Activated T-helper 1 cell treated with anti-CD3 and anti-CD28 coated beads, Interleukin-12 subunit alpha, Interleukin-12 subunit beta, Interleukin-2, Interleukin-4 antibody, amounts not matched to agents 30 ng/mL and 10 ng/mL and 1 ng/mL, durations not matched to agents 14 hours and 24 hours and 36 hours (primary cell): ENCODE measurements at regions not wholly inside any gene's neighbourhood (a gene's known extent, or its start where the extent isn't known, plus 50 kb on each side); places are given as distances from the start of the nearest gene placed in this dataset.
A peak's percentile ranks its signal among the peaks of the same experiment; 100 is the strongest.

Experiments used
- DNase-seq: peaks from one replicate; pipeline ENCODE4 v3.0.0; 2021; ENCODE audit warnings: low spot score
- H3K27ac Mint-ChIP-seq: one replicate; pipeline ENCODE4 v1.8.0; 2021; ENCODE audit warnings: mild to moderate bottlenecking, mixed read lengths
- H3K27me3 Mint-ChIP-seq: one replicate; pipeline ENCODE4 v1.8.0; 2022; ENCODE audit warnings: mild to moderate bottlenecking, moderate library complexity, mixed read lengths; ENCODE audit not compliant: insufficient read depth
- H3K36me3 Mint-ChIP-seq: one replicate; pipeline ENCODE4 v1.8.0; 2021; ENCODE audit warnings: low read depth, mixed read lengths
- H3K4me1 Mint-ChIP-seq: one replicate; pipeline ENCODE4 v1.8.0; 2021; ENCODE audit warnings: low read depth, mixed read lengths
- H3K4me3 Mint-ChIP-seq: one replicate; pipeline ENCODE4 v1.8.0; 2021; ENCODE audit warnings: mild to moderate bottlenecking, moderate library complexity, mixed read lengths
- H3K9me3 Mint-ChIP-seq: one replicate; pipeline ENCODE4 v1.8.0; 2021; ENCODE audit warnings: mixed read lengths
- intact Hi-C: fragments of 100-400 bp; cut with micrococcal nuclease; formaldehyde crosslinking; loops from one replicate; pipeline ENCODE4 v1.15.1; 2024

- intact Hi-C loops = no loop called here
- Mint-ChIP-seq H3K9me3 (peaks cover 4% of the 10 kb centered on the region), H3K4me1 (peaks cover 11% of the 10 kb centered on the region), H3K27ac (no peak overlapping the region), H3K36me3 (no peaks in the 10 kb centered on the region), H3K27me3 (no peaks in the 10 kb centered on the region), H3K4me3 (no peak overlapping the region)
- no peak for DNase-seq
These were observed 69.2 kb downstream of the INHBA start for GRCh38 chr7:41633690-41634089.

DNA sequence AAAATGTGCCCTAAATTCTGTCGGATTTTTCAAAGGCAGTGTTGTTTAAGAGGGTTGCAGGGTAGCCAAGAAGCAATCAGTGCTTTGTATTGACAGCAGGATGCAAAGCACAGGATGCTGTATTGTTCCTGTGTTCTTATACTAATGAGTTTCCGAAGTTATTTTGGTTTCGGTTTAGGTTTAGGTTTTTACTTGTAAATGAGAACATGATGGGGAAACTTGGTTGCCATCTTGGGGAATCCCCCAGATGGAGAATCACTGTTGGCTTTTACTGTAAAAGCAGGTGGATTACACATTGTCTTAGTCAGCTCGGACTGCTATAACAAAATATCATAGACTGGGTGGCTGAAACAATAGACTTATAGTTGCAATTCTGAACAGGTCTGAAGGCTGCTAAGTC, 72.1 kb downstream of the INHBA start:
- Mint-ChIP-seq H3K9me3 (peaks cover 4% of the 10 kb centered on the region), H3K4me1 (peaks cover 18% of the 10 kb centered on the region), H3K27ac (no peak overlapping the region), H3K36me3 (no peaks in the 10 kb centered on the region), H3K4me3 (no peak overlapping the region), H3K27me3 (no peaks in the 10 kb centered on the region)
- intact Hi-C loops = no loop called here
- peak; percentile 7 for DNase-seq

GRCh38 chr7:41629711-41630111, 73.2 kb downstream of the INHBA start:
- Mint-ChIP-seq H3K27ac (no peak overlapping the region), H3K9me3 (peaks cover 4% of the 10 kb centered on the region), H3K4me1 (peaks cover 20% of the 10 kb centered on the region), H3K27me3 (no peaks in the 10 kb centered on the region), H3K4me3 (no peak overlapping the region), H3K36me3 (no peaks in the 10 kb centered on the region)
- intact Hi-C loops = loop anchor here (2.0 kb wide), 1 partner anchor 251 kb away; no protein-coding TSS in a partner anchor
- DNase-seq = no peak

DNA sequence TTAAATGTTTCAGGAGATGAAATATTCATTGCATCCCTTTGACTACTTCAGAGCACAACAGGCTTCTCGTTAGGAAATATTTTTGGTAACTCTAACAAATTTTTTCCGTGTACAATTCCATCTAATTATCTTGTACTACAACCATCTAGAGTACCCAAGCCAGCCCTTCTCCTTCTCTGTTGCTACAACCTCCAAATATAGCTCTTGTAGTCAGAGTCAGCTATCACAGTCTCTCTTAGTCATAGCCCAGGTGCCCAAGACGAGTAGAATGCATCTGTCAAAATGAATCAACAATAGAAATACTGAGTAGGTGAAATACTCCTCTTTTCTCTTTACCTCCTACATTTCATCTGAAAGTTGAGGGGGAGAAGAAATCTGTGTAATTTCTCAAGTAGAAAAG, 74.0 kb downstream of the INHBA start:
- H3K9me3 Mint-ChIP-seq = peaks cover 4% of the 10 kb centered on the region
- H3K27me3 Mint-ChIP-seq = no peaks in the 10 kb centered on the region
- H3K4me3 Mint-ChIP-seq = no peak overlapping the region
- no peaks in the 10 kb centered on the region for H3K36me3 Mint-ChIP-seq
- DNase-seq = no peak
- H3K27ac Mint-ChIP-seq = no peak overlapping the region
- intact Hi-C loops = loop anchor here (2.0 kb wide), 1 partner anchor 252 kb away; no protein-coding TSS in a partner anchor
- peaks cover 23% of the 10 kb centered on the region for H3K4me1 Mint-ChIP-seq

DNA sequence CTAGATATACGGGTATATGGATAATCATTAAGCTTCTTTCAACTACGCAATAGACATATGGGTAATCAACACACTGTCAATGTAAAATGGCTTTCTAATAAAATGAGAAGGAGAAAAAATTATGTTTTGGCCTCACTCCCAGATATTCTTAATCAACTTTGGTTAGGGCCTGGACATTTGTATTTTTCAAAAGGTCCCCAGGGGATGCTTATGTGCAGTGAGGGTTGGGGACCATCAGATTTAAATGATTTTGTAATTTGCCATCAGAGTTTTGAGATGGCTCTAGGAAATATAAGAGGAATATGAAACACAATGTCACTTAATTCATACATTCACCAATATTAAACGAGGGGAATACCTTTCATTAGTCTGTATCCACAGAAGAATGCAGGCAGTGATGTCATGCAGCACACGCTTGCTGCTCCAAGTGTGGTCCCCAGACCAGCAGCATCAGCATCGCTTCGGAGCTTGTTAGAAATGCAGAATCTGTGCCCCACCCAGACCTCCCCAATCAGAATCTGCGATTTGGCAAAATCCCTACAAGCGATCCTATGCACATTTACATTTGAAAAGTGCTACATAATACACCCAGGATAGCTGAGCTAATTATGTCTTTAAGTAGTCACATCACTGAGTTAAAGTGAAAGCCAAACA, 75.1 kb downstream of the INHBA start:
- Mint-ChIP-seq H3K36me3 (no peaks in the 10 kb centered on the region), H3K4me3 (no peak overlapping the region), H3K27ac (no peak overlapping the region), H3K4me1 (peaks cover 23% of the 10 kb centered on the region), H3K27me3 (no peaks in the 10 kb centered on the region), H3K9me3 (peaks cover 3% of the 10 kb centered on the region)
- intact Hi-C loops = loop anchor here (2.0 kb wide), 1 partner anchor 253 kb away; no protein-coding TSS in a partner anchor
- no peak for DNase-seq

GRCh38 chr7:41624818-41625217, 78.1 kb downstream of the INHBA start:
- Mint-ChIP-seq H3K9me3 (peaks cover 10% of the 10 kb centered on the region), H3K36me3 (no peaks in the 10 kb centered on the region), H3K4me1 (peaks cover 17% of the 10 kb centered on the region), H3K27ac (peak overlapping the region; percentile 18), H3K4me3 (no peak overlapping the region), H3K27me3 (peaks cover 3% of the 10 kb centered on the region)
- intact Hi-C loops = no loop called here
- no peak for DNase-seq

DNA sequence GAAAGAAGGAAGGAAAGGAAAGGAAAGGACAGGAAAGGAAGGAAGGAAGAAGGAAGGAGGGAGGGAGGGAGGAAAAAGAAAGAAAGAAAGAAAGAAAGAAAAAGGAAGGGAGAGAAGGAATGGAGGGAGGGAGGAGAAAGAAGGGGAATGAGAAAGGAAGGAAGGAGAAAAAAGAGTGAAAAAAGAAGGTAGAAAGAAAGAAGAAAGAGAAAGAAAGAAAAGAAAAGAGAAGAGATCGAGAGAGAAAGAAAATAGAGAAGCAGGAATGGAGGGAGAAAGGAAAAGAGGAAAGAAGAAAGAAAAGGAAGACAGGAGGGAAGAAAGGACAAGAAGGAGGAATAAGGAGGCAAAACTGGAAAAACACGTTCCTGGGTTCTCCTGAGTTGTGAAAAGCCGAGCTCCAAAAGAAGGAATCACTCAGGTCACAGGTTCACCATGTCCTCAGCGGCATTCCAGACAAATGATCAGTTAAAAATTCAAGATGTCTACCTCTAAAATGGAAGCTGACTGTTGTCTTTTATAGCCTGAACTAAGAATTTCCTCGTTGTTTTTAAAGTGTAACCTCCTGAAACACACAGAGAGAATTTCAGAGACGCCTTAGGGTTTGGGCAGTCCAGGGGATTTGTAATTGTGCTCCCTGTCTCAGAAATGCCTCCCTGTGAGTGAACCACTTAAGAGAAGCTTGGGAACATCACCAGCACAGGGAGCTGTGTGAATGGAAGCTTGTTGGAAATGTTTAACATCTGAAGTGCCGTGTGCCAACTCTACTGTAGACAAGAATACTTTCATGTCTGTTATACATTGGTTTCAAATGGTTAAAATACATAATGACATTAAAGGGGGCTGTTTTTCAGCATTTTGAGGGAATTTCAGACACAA, 80.7 kb downstream of the INHBA start:
- no peaks in the 10 kb centered on the region for H3K36me3 Mint-ChIP-seq
- no peak overlapping the region for H3K4me3 Mint-ChIP-seq
- no peak overlapping the region for H3K27ac Mint-ChIP-seq
- intact Hi-C loops = loop anchor here (1.0 kb wide), 1 partner anchor 31 kb away; no protein-coding TSS in a partner anchor
- H3K4me1 Mint-ChIP-seq = peaks cover 5% of the 10 kb centered on the region
- peaks cover 3% of the 10 kb centered on the region for H3K27me3 Mint-ChIP-seq
- peaks cover 13% of the 10 kb centered on the region for H3K9me3 Mint-ChIP-seq
- DNase-seq = no peak

GRCh38 chr7:41617987-41618386, 84.9 kb downstream of the INHBA start:
- H3K27me3 Mint-ChIP-seq = peaks cover 3% of the 10 kb centered on the region
- peaks cover 13% of the 10 kb centered on the region for H3K9me3 Mint-ChIP-seq
- DNase-seq = no peak
- no peaks in the 10 kb centered on the region for H3K4me1 Mint-ChIP-seq
- no peak overlapping the region for H3K4me3 Mint-ChIP-seq
- H3K27ac Mint-ChIP-seq = no peak overlapping the region
- H3K36me3 Mint-ChIP-seq = no peaks in the 10 kb centered on the region
- intact Hi-C loops = no loop called here

DNA sequence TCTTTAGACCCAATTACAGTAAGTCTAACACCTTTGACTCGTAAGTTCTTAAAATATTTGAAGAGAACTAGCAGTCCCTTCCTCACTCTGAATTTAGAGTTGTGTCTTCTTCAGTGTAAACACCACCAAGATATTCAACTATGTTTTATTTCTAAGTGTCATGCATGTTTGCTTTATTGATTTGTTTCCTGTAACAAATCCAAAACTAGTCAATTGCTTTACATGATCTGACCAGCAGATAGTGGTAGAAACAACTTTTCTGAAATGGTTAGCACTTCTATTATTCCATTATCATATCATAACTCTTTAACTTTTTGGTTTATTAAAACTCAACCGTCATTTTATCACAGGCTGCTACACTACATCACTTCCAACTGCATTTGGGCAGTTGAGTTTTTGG, 90.1 kb downstream of the INHBA start:
- H3K27me3 Mint-ChIP-seq = no peaks in the 10 kb centered on the region
- no peak overlapping the region for H3K4me3 Mint-ChIP-seq
- H3K36me3 Mint-ChIP-seq = no peaks in the 10 kb centered on the region
- no peak for DNase-seq
- H3K9me3 Mint-ChIP-seq = no peaks in the 10 kb centered on the region
- H3K27ac Mint-ChIP-seq = no peak overlapping the region
- no peaks in the 10 kb centered on the region for H3K4me1 Mint-ChIP-seq
- intact Hi-C loops = no loop called here

DNA sequence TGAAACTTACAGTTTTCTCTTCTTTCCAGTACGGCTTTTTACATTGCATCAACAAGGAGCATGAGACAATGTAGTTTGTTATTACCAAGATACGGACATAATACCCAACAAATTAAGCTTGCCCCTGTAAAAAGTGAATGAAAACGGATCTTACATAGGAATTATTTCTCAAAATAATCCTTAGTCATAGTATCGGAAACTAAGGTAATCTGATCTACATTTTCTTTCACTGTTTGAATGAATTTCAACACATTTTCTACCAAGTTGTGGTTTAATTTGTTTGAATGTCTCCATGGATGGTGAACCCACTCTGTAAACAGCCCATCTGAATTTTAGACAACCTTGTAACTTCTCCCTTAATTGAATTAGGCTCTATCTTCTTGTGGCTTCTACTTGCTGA, 90.5 kb downstream of the INHBA start:
- no peak for DNase-seq
- Mint-ChIP-seq H3K27me3 (no peaks in the 10 kb centered on the region), H3K36me3 (no peaks in the 10 kb centered on the region), H3K27ac (no peak overlapping the region), H3K4me3 (no peak overlapping the region), H3K4me1 (no peaks in the 10 kb centered on the region), H3K9me3 (no peaks in the 10 kb centered on the region)
- intact Hi-C loops = no loop called here

DNA sequence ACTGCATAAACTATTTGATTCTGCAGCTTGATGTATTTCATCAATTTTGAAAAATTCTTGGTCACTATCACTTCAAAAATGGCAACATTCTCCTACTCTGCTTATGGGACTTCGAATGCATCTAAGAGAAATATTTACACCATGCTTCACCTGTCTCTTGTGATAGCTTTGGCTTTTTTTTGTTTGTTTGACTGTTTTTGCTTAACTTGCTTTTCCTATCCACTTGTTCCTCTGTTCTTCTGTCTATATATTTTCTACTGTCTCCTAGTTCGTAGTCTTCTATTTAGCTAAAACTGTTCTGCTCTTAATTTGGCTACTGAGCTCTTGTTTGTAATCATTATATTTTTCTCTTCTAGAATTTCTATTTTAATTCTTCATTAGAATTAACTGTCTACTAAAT, 94.4 kb downstream of the INHBA start:
- Mint-ChIP-seq H3K27ac (no peak overlapping the region), H3K9me3 (no peaks in the 10 kb centered on the region), H3K27me3 (no peaks in the 10 kb centered on the region), H3K4me1 (no peaks in the 10 kb centered on the region), H3K4me3 (no peak overlapping the region), H3K36me3 (no peaks in the 10 kb centered on the region)
- intact Hi-C loops = no loop called here
- DNase-seq = no peak

DNA sequence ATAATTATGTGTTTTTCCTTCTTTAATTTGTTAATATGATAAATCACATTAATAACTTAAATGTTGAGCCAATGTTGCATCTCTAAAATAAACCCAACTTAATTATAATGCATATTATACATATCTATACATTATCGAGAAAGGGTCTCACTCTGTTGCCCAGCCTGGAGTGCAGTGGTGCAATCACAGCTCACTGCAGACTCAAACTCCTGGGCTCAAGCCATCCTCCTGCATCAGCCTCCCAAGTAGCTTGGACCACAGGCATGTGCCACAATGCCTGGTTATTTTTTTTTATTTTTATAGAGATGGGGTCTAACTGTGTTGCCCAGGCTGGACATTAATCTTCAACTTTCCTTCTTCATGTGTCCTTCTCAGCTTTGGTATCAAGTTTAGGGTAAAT, 98.9 kb downstream of the INHBA start:
- H3K9me3 Mint-ChIP-seq = no peaks in the 10 kb centered on the region
- H3K36me3 Mint-ChIP-seq = no peaks in the 10 kb centered on the region
- no peak overlapping the region for H3K27ac Mint-ChIP-seq
- no peak overlapping the region for H3K4me3 Mint-ChIP-seq
- no peak for DNase-seq
- no peaks in the 10 kb centered on the region for H3K4me1 Mint-ChIP-seq
- intact Hi-C loops = no loop called here
- H3K27me3 Mint-ChIP-seq = no peaks in the 10 kb centered on the region

DNA sequence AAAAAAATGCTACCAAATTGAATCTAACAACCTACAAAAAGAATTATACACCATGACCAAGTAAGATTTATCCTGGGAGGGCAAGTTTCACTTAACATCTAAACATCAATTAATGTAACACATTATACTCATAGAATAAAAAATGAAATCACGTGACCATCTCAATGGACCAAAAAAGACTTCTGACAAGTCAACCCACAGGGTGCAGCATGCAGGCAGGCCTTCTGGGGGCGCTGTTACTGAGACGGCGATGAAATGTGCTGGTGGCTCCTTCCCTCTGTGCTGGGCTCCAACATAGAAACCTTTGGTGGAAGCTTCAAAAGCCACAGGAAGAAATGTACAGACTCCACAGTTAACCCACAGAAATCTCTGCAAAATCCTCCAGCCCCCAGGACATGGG, 103.1 kb downstream of the INHBA start:
- Mint-ChIP-seq H3K27me3 (no peaks in the 10 kb centered on the region), H3K36me3 (no peaks in the 10 kb centered on the region), H3K4me3 (no peak overlapping the region), H3K27ac (no peak overlapping the region), H3K9me3 (peaks cover 8% of the 10 kb centered on the region), H3K4me1 (no peaks in the 10 kb centered on the region)
- intact Hi-C loops = no loop called here
- no peak for DNase-seq
